ENCODE measurements at regions not wholly inside any gene's neighbourhood (a gene's known extent, or its start where the extent isn't known, plus 50 kb on each side); places are given as distances from the start of the nearest gene placed in this dataset.

DNA sequence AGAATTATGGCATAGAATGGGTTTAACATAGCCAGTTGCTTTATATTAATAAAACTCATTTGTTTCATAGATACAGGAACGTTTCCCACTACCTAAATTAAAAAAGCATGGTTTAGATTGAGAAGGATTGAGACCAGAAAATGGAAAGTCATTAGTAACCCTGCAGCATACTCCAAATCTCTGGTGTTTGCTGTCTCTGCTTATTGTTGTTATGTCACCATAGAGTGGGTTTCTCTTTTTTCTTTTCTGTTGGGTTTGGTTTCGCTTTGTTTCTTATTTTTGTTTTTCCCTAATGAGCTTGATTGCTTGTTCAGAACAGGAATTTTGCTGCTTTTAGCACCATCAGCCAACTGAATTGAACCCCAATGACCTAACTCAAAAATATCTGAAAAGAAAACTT is 1034.8 kb downstream of the MAT2B start:
- TF ChIP-seq, protein P1, sequence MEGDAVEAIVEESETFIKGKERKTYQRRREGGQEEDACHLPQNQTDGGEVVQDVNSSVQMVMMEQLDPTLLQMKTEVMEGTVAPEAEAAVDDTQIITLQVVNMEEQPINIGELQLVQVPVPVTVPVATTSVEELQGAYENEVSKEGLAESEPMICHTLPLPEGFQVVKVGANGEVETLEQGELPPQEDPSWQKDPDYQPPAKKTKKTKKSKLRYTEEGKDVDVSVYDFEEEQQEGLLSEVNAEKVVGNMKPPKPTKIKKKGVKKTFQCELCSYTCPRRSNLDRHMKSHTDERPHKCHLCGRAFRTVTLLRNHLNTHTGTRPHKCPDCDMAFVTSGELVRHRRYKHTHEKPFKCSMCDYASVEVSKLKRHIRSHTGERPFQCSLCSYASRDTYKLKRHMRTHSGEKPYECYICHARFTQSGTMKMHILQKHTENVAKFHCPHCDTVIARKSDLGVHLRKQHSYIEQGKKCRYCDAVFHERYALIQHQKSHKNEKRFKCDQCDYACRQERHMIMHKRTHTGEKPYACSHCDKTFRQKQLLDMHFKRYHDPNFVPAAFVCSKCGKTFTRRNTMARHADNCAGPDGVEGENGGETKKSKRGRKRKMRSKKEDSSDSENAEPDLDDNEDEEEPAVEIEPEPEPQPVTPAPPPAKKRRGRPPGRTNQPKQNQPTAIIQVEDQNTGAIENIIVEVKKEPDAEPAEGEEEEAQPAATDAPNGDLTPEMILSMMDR (IDR thresholded peaks at IDR 0.05), result no peak
- TF ChIP-seq POLR2A (IDR thresholded peaks at IDR 0.05), result no peak
